ENCODE measurements at regions not wholly inside any gene's neighbourhood (a gene's known extent, or its start where the extent isn't known, plus 50 kb on each side); places are given as distances from the start of the nearest gene placed in this dataset.

DNA sequence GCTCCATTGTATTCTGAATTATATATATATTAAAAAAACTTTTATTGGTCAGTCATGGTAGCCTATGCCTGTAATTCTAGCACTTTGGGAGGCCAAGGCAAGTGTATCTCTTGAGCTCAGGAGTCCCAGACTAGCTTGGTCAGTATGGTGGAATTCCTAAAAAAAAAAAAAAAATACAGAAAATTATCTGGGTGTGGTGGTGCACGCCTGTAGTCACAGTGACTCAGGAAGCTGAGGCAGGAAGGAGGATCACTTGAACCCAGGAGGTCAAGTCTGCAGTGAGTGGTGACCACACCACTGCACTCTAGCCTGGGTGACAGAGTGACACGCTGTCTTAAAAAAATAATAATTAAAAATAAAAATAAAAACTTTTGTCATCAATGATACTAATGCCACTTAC, 133.2 kb downstream of the FAT3 start:
- Mint-ChIP-seq H3K9me3 (no peaks in the 10 kb centered on the region), H3K36me3 (ENCODE audit: low read depth) (peaks cover 40% of the 10 kb centered on the region), H3K4me1 (peaks cover 22% of the 10 kb centered on the region), H3K27ac (no peak overlapping the region), H3K27me3 (ENCODE audit: insufficient read depth, low read depth, poor library complexity) (no peaks in the 10 kb centered on the region), H3K4me3 (no peak overlapping the region)
- H3K36me3 ChIP-seq (ENCODE audit: insufficient read depth): no peaks in the 10 kb centered on the region
- H3K9me2 ChIP-seq (ENCODE audit: insufficient read depth): no peaks in the 10 kb centered on the region
- H2AFZ ChIP-seq: no peak overlapping the region
- H3K27me3 ChIP-seq (ENCODE audit: insufficient read depth): no peaks in the 10 kb centered on the region
- H3K4me1 ChIP-seq (ENCODE audit: insufficient read depth): peaks cover 4% of the 10 kb centered on the region; the same call in 1 of the 2 replicates
- H3K27ac ChIP-seq (ENCODE audit: low read depth): no peak overlapping the region
- TF ChIP-seq, protein P1, sequence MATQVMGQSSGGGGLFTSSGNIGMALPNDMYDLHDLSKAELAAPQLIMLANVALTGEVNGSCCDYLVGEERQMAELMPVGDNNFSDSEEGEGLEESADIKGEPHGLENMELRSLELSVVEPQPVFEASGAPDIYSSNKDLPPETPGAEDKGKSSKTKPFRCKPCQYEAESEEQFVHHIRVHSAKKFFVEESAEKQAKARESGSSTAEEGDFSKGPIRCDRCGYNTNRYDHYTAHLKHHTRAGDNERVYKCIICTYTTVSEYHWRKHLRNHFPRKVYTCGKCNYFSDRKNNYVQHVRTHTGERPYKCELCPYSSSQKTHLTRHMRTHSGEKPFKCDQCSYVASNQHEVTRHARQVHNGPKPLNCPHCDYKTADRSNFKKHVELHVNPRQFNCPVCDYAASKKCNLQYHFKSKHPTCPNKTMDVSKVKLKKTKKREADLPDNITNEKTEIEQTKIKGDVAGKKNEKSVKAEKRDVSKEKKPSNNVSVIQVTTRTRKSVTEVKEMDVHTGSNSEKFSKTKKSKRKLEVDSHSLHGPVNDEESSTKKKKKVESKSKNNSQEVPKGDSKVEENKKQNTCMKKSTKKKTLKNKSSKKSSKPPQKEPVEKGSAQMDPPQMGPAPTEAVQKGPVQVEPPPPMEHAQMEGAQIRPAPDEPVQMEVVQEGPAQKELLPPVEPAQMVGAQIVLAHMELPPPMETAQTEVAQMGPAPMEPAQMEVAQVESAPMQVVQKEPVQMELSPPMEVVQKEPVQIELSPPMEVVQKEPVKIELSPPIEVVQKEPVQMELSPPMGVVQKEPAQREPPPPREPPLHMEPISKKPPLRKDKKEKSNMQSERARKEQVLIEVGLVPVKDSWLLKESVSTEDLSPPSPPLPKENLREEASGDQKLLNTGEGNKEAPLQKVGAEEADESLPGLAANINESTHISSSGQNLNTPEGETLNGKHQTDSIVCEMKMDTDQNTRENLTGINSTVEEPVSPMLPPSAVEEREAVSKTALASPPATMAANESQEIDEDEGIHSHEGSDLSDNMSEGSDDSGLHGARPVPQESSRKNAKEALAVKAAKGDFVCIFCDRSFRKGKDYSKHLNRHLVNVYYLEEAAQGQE (IDR thresholded peaks at IDR 0.05; ENCODE audit: unreplicated experiment): no peak
- TF ChIP-seq EZH2phosphoT487 (IDR thresholded peaks at IDR 0.05; ENCODE audit: unreplicated experiment) (no peak), JUNB (IDR thresholded peaks at IDR 0.05; ENCODE audit: unreplicated experiment) (no peak), STAT1 (IDR thresholded peaks at IDR 0.05; ENCODE audit: unreplicated experiment) (no peak), NANOG (IDR thresholded peaks at IDR 0.05; ENCODE audit: borderline replicate concordance) (no peak), ZNF331 (CRISPR knock-in tag; IDR thresholded peaks at IDR 0.05; ENCODE audit: low read depth) (no peak), CREB1 (CRISPR knock-in tag; IDR thresholded peaks at IDR 0.05; ENCODE audit: low read depth) (no peak), EZH2 (IDR thresholded peaks at IDR 0.05; ENCODE audit: low read depth, unreplicated experiment) (no peak), POLR2AphosphoS5 (IDR thresholded peaks at IDR 0.05; ENCODE audit: low read depth) (no peak)
- TF ChIP-seq, protein P2, sequence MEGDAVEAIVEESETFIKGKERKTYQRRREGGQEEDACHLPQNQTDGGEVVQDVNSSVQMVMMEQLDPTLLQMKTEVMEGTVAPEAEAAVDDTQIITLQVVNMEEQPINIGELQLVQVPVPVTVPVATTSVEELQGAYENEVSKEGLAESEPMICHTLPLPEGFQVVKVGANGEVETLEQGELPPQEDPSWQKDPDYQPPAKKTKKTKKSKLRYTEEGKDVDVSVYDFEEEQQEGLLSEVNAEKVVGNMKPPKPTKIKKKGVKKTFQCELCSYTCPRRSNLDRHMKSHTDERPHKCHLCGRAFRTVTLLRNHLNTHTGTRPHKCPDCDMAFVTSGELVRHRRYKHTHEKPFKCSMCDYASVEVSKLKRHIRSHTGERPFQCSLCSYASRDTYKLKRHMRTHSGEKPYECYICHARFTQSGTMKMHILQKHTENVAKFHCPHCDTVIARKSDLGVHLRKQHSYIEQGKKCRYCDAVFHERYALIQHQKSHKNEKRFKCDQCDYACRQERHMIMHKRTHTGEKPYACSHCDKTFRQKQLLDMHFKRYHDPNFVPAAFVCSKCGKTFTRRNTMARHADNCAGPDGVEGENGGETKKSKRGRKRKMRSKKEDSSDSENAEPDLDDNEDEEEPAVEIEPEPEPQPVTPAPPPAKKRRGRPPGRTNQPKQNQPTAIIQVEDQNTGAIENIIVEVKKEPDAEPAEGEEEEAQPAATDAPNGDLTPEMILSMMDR (conservative IDR thresholded peaks at IDR 0.05; ENCODE audit: low read depth in 2 of 2): no peak
- TF ChIP-seq, protein P3, sequence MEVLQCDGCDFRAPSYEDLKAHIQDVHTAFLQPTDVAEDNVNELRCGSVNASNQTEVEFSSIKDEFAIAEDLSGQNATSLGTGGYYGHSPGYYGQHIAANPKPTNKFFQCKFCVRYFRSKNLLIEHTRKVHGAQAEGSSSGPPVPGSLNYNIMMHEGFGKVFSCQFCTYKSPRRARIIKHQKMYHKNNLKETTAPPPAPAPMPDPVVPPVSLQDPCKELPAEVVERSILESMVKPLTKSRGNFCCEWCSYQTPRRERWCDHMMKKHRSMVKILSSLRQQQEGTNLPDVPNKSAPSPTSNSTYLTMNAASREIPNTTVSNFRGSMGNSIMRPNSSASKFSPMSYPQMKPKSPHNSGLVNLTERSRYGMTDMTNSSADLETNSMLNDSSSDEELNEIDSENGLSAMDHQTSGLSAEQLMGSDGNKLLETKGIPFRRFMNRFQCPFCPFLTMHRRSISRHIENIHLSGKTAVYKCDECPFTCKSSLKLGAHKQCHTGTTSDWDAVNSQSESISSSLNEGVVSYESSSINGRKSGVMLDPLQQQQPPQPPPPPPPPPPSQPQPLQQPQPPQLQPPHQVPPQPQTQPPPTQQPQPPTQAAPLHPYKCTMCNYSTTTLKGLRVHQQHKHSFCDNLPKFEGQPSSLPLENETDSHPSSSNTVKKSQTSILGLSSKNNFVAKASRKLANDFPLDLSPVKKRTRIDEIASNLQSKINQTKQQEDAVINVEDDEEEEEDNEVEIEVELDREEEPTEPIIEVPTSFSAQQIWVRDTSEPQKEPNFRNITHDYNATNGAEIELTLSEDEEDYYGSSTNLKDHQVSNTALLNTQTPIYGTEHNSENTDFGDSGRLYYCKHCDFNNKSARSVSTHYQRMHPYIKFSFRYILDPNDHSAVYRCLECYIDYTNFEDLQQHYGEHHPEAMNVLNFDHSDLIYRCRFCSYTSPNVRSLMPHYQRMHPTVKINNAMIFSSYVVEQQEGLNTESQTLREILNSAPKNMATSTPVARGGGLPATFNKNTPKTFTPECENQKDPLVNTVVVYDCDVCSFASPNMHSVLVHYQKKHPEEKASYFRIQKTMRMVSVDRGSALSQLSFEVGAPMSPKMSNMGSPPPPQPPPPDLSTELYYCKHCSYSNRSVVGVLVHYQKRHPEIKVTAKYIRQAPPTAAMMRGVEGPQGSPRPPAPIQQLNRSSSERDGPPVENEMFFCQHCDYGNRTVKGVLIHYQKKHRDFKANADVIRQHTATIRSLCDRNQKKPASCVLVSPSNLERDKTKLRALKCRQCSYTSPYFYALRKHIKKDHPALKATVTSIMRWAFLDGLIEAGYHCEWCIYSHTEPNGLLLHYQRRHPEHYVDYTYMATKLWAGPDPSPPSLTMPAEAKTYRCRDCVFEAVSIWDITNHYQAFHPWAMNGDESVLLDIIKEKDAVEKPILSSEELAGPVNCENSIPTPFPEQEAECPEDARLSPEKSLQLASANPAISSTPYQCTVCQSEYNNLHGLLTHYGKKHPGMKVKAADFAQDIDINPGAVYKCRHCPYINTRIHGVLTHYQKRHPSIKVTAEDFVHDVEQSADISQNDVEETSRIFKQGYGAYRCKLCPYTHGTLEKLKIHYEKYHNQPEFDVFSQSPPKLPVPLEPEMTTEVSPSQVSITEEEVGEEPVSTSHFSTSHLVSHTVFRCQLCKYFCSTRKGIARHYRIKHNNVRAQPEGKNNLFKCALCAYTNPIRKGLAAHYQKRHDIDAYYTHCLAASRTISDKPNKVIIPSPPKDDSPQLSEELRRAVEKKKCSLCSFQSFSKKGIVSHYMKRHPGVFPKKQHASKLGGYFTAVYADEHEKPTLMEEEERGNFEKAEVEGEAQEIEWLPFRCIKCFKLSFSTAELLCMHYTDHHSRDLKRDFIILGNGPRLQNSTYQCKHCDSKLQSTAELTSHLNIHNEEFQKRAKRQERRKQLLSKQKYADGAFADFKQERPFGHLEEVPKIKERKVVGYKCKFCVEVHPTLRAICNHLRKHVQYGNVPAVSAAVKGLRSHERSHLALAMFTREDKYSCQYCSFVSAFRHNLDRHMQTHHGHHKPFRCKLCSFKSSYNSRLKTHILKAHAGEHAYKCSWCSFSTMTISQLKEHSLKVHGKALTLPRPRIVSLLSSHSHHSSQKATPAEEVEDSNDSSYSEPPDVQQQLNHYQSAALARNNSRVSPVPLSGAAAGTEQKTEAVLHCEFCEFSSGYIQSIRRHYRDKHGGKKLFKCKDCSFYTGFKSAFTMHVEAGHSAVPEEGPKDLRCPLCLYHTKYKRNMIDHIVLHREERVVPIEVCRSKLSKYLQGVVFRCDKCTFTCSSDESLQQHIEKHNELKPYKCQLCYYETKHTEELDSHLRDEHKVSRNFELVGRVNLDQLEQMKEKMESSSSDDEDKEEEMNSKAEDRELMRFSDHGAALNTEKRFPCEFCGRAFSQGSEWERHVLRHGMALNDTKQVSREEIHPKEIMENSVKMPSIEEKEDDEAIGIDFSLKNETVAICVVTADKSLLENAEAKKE (CRISPR knock-in tag; IDR thresholded peaks at IDR 0.05): no peak
- TF ChIP-seq, protein P4, sequence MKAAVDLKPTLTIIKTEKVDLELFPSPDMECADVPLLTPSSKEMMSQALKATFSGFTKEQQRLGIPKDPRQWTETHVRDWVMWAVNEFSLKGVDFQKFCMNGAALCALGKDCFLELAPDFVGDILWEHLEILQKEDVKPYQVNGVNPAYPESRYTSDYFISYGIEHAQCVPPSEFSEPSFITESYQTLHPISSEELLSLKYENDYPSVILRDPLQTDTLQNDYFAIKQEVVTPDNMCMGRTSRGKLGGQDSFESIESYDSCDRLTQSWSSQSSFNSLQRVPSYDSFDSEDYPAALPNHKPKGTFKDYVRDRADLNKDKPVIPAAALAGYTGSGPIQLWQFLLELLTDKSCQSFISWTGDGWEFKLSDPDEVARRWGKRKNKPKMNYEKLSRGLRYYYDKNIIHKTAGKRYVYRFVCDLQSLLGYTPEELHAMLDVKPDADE (IDR thresholded peaks at IDR 0.05): no peak
- DNase-seq (ENCODE audit: low spot score) (no peak), ATAC-seq (no peak)
- no peaks in the 10 kb centered on the region for H3F3A ChIP-seq (replicated peaks; ENCODE audit: low read depth)
- no peak overlapping the region for H3K4me3 ChIP-seq
- peaks cover 78% of the 10 kb centered on the region for H3K79me2 ChIP-seq (replicated peaks; ENCODE audit: insufficient read depth)
- no peak overlapping the region for H3K4me2 ChIP-seq
- peaks cover 26% of the 10 kb centered on the region for H4K20me1 ChIP-seq (replicated peaks; ENCODE audit: insufficient read depth)

Data from GM23338 (cell line).